HepG2 (cell line): ENCODE measurements at regions not wholly inside any gene's neighbourhood (a gene's known extent, or its start where the extent isn't known, plus 50 kb on each side); places are given as distances from the start of the nearest gene placed in this dataset.

Experiments used
- ARNT ChIP-seq: fragments of 450-650 bp; IDR thresholded peaks from 2 replicates; pipeline ENCODE4 v1.6.1; 2017
- BRCA1 ChIP-seq: sonication (generic); formaldehyde crosslinking; IDR thresholded peaks from 2 replicates; pipeline ENCODE4 v1.4.0; 2020; ENCODE audit warnings: missing genetic modification reagents
- BRF2 ChIP-seq: sonication (generic); formaldehyde crosslinking; IDR thresholded peaks from 2 replicates; pipeline ENCODE4 v1.8.1; 2022; ENCODE audit warnings: mild to moderate bottlenecking, missing genetic modification reagents
- KAT7 ChIP-seq: IDR thresholded peaks from 2 replicates; pipeline ENCODE4 v1.6.1; 2018; ENCODE audit warnings: borderline replicate concordance, missing compliant biosample characterization
- MBNL3 ChIP-seq: fragments of 250-450 bp; sonication (Bioruptor Pico); conservative IDR thresholded peaks from 2 replicates; pipeline ENCODE4 v1.8.0; 2022; ENCODE audit warnings: mild to moderate bottlenecking, inconsistent platforms
- NFE2L1 ChIP-seq: sonication (generic); formaldehyde crosslinking; IDR thresholded peaks from 2 replicates; pipeline ENCODE4 v1.4.0; 2020; ENCODE audit warnings: missing genetic modification reagents, mild to moderate bottlenecking, borderline replicate concordance
- NFYB ChIP-seq: sonication (generic); formaldehyde crosslinking; IDR thresholded peaks from 2 replicates; pipeline ENCODE4 v1.4.0; 2020; ENCODE audit warnings: missing genetic modification reagents
- RELA ChIP-seq: sonication (generic); formaldehyde crosslinking; IDR thresholded peaks from 2 replicates; pipeline ENCODE4 v1.4.0; 2020; ENCODE audit warnings: missing genetic modification reagents
- TAF1 ChIP-seq: sonication (generic); formaldehyde crosslinking; IDR thresholded peaks from 2 replicates; pipeline ENCODE4 v1.4.0; 2020; ENCODE audit warnings: missing genetic modification reagents
- TBP ChIP-seq: sonication (generic); formaldehyde crosslinking; IDR thresholded peaks from 2 replicates; pipeline ENCODE4 v1.5.0; 2020; ENCODE audit warnings: missing genetic modification reagents
- TRIM24 ChIP-seq: sonication (generic); formaldehyde crosslinking; IDR thresholded peaks from 2 replicates; pipeline ENCODE4 v1.8.0; 2022; ENCODE audit warnings: mild to moderate bottlenecking, missing genetic modification reagents
- ZFP36L1 ChIP-seq: sonication (generic); formaldehyde crosslinking; IDR thresholded peaks from 2 replicates; pipeline ENCODE4 v1.8.0; 2022; ENCODE audit warnings: mild to moderate bottlenecking, missing genetic modification reagents, moderate library complexity
- ZNF792 ChIP-seq: IDR thresholded peaks from 2 replicates; pipeline ENCODE4 v1.6.1; 2016

- TF ChIP-seq TRIM24 (CRISPR knock-in tag): no peak
- no peak for TF ChIP-seq RELA
- no peak for TF ChIP-seq KAT7 (CRISPR knock-in tag)
- no peak for TF ChIP-seq TAF1 (CRISPR knock-in tag)
- TF ChIP-seq NFYB (CRISPR knock-in tag): no peak
- no peak for TF ChIP-seq TBP (CRISPR knock-in tag)
- no peak for TF ChIP-seq BRF2 (CRISPR knock-in tag)
- TF ChIP-seq ARNT: no peak
- TF ChIP-seq BRCA1 (CRISPR knock-in tag): no peak
- no peak for TF ChIP-seq ZFP36L1
- no peak for TF ChIP-seq ZNF792 (CRISPR knock-in tag)
- TF ChIP-seq NFE2L1 (CRISPR knock-in tag): no peak
- TF ChIP-seq MBNL3 (CRISPR knock-in tag): no peak
These were observed 83.5 kb upstream of the SCAF8 start for GRCh38 chr6:154649721-154650120.
